Tibial nerve (tissue), 4 donors: ENCODE measurements at regions not wholly inside any gene's neighbourhood (a gene's known extent, or its start where the extent isn't known, plus 50 kb on each side); places are given as distances from the start of the nearest gene placed in this dataset.

Experiments used
- EP300 ChIP-seq, 2 donors: sonication (generic); formaldehyde crosslinking; IDR thresholded peaks; one replicate each; pipeline ENCODE4 v1.6.1; 2017; ENCODE audit warnings: antibody characterized with exemption in 2 of 2, mild to moderate bottlenecking in 1 of 2
- POLR2A ChIP-seq, 2 donors: fragments of 450-650 bp; IDR thresholded peaks; one replicate each; pipeline ENCODE4 v1.6.1; 2017; ENCODE audit warnings: antibody characterized with exemption in 2 of 2, mild to moderate bottlenecking in 2 of 2, moderate library complexity in 2 of 2
- TF ChIP-seq, protein P1 (sequence below), 5 experiments: fragments of 200-600 bp in 3 of 5; fragments of 450-650 bp in 2 of 5; sonication (generic) in 3 of 5; IDR thresholded peaks; one replicate each; pipeline ENCODE4 v1.5.1; 2016 to 2019; ENCODE audit warnings: antibody characterized with exemption in 5 of 5, mild to moderate bottlenecking in 3 of 5, moderate library complexity in 2 of 5

DNA sequence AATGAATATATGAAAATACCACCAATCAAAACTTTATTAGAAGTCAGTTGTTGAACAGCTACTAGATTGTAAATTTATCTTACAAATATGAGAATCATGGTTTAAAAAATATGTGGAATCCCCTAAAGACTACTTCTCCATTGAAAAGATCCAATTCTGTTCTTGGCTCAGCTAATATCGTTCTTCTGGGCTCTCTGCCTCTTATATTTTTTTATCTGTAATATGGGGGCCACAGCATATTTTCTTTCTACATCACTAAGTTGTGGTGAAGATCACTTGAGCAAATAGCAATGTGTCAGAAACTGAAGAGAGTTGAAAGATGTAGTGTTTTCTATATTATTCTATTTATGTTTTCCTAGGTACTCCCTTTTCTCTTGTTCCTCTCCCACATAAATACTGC is 198.1 kb downstream of the FZD1 start:
- TF ChIP-seq, protein P1, sequence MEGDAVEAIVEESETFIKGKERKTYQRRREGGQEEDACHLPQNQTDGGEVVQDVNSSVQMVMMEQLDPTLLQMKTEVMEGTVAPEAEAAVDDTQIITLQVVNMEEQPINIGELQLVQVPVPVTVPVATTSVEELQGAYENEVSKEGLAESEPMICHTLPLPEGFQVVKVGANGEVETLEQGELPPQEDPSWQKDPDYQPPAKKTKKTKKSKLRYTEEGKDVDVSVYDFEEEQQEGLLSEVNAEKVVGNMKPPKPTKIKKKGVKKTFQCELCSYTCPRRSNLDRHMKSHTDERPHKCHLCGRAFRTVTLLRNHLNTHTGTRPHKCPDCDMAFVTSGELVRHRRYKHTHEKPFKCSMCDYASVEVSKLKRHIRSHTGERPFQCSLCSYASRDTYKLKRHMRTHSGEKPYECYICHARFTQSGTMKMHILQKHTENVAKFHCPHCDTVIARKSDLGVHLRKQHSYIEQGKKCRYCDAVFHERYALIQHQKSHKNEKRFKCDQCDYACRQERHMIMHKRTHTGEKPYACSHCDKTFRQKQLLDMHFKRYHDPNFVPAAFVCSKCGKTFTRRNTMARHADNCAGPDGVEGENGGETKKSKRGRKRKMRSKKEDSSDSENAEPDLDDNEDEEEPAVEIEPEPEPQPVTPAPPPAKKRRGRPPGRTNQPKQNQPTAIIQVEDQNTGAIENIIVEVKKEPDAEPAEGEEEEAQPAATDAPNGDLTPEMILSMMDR (IDR thresholded peaks at IDR 0.05): no peak
- TF ChIP-seq POLR2A (IDR thresholded peaks at IDR 0.05) (no peak), EP300 (IDR thresholded peaks at IDR 0.05) (no peak)
